Hematopoietic multipotent progenitor cell (in vitro differentiated cells): ENCODE measurements at regions not wholly inside any gene's neighbourhood (a gene's known extent, or its start where the extent isn't known, plus 50 kb on each side); places are given as distances from the start of the nearest gene placed in this dataset.
"Not testable (repeated sequence)": the region's sequence is repeated elsewhere in the genome, so short reads cannot be mapped to it uniquely, and the experiment has no call there.

Source experiments
- DNase-seq, 3 donors: peaks; one replicate each; pipeline ENCODE4 v3.0.0-alpha.2; 2011 to 2015; ENCODE audit warnings: low read depth in 2 of 3, low spot score in 2 of 3

DNA sequence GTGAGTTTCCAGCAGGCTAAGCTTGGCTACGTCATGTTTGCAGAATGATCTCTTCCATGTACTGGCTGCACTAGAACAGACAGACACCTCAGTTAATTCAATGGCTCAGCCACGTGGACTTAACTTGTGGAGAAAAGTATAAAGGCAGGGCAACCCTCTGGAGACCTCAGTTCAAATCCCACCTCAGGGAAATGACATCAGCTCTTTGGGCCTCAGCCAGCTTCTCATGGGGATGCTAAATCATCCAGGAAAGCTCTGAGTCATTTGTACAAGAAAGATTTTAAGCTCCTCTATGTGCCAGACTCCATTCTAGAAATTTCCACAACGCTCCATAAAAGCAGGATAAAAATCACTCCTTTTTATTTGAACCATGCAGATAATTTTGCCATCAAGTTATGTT lies 128.5 kb upstream of the SALL4 start:
- DNase-seq: peak in 2 of 3 donors; percentile 25 to 34

GRCh38 chr20:51928931-51929330 lies 126.6 kb upstream of the SALL4 start:
- no peak for DNase-seq

- DNase-seq: not testable (repeated sequence)
Measured at GRCh38 chr20:51927970-51928369, 125.6 kb upstream of the SALL4 start.

DNA sequence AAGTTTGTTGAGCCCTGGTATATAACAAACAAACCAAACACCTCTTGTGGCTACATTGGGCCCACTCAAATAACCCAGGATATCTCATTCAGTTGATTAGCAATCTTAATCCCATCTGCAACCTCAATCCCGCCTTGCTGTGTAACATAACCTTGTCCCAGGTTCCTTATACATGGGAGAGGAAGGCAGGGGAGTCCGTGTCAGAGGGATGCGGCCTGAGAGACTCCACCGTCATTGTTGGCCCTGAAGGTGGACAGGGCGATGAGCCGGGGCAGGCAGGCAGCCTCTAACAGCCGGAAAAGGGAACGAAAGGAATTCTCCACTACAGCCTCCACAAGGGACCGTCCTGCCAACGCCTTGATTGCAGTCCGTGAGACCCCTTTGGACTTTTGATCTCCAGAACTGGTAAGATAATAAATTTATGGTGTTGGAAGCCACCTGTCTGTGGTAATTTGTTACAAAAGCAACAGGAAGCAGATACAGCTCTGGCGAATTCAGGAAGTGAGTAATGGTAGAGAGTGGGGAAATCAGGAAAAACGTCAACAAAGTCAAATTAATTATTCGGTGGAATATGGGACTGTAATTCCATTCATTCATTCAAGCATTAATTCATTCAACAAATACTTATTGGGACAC lies 124.5 kb upstream of the SALL4 start:
- DNase-seq: peak in 2 of 3 donors; percentile 26 to 37

DNA sequence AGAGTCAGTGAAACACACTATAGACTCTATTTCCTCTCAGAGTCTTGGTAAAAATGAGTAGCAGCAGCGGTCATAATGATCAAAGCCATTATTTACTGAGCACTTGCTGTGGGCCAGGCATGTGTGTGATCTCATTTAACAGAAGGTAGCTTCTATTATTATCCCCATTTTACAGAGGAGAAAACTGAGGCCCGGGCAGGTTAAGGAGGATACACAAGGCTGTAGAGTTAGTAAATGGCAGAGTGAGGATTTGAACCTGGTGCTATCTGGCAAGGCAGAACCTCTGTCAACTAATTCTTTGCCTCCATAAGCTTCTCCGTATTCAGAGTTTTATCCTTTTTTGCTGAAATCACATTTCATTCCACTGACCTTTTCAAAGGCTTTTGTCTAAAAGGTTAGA lies 122.2 kb upstream of the SALL4 start:
- no peak for DNase-seq

GRCh38 chr20:51923633-51924032 lies 121.3 kb upstream of the SALL4 start:
- DNase-seq: no peak

DNA sequence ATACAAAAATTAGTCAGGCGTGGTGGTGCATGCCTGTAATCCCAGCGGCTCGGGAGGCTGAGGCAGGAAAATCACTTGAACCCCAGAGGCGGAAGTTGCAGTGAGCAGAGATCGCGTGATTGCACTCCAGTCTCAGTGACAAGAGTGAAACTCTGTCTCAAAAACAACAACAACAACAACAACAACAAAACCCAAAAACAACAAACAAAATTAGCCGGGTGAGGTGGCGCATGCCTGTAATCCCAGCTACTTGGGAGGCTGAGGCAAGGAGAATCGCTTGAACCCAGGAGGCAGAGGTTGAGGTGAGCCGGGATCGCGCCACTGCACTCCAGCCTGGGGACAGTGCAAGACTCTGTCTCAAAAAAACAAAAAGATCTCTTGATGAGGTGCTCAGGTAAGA lies 120.5 kb upstream of the SALL4 start:
- DNase-seq: not testable (repeated sequence)

GRCh38 chr20:51918561-51918960 lies 116.2 kb upstream of the SALL4 start:
- no peak for DNase-seq

DNA sequence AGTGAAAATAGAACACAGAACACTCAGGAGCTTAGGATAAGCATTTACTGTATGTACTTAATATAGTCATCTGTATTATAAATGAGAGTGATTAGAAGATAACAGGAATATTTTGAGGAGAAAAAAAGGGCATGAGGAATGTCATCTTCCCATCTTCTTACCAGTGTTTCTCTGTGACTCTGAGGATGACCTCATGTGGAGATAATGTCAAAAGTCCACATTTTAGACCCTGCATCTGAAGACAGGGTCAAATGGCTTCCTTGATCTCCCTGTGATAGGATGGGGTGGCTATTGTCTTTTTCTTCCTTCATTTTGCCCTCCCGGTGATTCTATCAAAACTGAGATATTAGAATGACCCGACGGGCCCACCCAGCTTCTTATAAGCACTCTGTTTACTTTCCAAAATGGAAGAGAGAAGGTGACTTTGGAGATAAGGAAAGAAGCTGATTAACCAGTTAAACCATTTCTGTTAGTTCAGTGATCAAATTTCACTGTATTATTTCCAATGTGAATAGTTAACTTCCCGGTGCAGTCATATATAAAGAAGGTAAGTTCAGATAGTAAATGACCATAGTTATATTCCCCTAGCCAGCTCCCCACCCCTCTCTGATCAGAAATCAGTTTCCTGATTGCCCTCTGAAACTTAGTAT lies 115.7 kb upstream of the SALL4 start:
- no peak for DNase-seq

- no peak for DNase-seq
Measured at GRCh38 chr20:51916244-51916643, 113.9 kb upstream of the SALL4 start.

DNA sequence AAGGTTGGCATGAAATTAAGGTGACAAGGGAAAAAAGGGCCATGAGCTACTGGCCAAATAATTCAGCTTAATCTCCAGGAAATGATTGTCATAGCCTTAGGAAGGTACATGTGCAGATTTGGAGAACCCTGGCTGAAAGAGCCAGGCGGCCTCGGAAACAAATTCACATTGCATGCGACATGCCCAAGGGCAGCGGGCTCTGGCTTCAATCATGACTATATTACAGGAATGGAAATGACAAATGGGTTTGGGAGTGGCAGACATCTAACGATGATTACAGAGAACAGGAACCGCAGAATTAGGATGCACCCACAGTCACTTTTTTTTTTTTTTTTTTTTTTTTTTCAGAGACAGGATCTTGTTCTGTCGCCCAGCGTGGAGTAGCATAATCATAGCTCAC lies 112.4 kb upstream of the SALL4 start:
- no peak for DNase-seq

DNA sequence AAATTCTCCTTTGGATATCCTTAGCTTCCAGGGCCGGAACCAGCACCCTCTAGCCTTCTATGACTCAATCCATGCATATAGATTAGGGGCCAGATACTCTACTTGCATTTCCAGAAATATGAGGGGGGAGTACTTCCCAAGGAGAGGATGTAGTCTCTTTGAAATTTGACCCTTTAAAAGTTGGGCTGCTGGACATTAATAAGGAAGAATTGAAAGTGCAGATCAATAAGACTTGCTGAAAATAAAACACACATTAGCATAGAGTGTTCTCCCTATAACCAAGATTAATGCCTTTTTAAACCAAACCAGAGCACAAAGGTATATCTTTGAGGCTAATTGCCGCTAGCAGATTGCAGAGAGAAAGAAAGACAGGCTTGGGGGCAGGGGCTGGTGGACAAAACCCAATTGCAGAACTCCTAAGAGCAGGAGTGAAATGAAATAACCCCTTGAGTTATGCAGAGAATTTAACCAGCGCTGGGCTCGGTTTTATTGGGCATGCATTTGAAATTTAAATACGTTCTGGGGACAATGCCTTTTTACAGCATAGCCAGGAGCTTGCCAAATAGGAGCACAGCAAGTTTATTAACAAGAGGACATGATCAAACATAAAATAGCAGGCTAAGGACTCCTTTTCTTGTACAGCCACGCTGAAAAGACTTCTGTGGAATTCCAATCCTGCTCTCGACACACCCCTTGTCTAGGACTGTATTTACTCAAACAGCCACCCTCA lies 108.2 kb upstream of the SALL4 start:
- no peak for DNase-seq

DNA sequence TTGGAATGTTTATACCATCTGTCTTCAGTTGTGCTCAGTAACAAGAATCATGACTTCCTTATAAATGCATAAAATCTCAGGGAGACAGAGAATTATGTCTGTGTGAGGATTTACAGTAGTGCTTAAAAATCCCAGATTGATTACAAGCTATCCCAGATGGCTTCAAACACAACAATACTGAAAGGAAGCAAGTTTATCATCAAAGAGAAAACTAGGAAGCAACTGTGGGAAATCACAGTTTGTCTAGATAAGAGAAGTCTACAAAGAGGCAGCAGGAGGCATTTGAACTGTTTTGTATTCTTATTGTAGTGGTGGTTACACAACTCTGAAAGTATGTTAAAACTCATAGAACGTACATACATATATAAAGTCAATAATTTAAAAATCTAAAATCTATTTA lies 104.4 kb upstream of the SALL4 start:
- DNase-seq: no peak

- DNase-seq: no peak
Measured at GRCh38 chr20:51906049-51906448, 103.7 kb upstream of the SALL4 start.

DNA sequence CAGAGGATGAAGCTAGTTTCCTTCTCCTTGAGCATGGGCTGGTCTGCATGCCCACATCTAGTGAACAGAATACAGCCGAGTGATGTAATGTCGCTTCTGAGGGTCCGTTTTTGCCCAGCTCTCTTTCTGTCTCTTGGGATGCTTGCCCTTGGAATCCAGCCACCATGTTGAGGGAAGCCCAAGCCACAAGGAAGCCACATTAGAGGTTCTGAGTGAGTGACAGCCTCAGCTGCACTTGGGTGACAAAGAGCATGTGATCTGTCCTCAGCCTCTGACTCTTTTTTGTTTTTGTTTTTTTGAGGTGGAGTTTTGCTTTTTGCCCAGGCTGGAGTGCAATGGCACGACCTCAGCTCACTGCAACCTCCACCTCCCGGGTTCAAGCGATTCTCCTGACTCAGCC lies 100.6 kb upstream of the SALL4 start:
- DNase-seq: no peak

DNA sequence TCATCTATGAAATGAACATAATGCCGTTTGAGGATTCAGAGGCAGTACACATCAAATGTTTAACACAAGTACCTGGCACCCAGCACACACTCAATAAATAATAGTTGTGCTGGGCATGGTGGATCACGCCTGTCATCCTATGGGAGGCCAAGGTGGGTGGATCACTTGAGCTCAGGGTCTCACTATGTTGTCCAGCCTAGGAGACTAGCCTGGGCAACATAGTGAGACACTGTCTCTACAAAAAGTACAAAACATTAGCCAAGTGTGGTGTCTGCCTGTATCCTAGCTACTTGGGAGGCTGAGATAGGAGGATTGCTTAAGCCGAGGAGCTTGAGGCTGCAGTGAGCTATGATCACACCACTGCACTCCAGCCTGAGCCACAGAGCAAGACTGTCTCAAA lies 98.1 kb upstream of the SALL4 start:
- no peak for DNase-seq

GRCh38 chr20:51899674-51900073 lies 97.4 kb upstream of the SALL4 start:
- no peak for DNase-seq

GRCh38 chr20:51898788-51899187 lies 96.5 kb upstream of the SALL4 start:
- DNase-seq: no peak

DNA sequence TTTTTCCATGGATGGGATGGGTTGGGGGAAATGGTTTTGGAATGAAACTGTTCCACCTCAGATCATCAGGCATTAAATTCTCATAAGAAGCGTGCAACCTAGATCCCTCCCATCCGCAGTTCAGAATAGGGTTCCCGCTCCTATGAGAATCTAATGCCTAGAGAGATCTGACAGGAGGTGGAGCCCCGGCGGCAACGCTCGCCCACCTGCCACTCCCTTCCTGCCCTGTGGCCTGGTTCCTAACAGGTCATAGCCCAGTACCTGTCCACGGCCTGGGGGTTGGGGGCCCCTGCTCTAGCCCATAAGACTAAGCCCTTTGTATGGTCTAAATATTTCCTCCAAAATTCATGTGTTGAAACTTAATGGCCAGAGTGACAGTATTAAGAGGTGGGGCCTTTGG lies 92.3 kb upstream of the SALL4 start:
- no peak for DNase-seq

DNA sequence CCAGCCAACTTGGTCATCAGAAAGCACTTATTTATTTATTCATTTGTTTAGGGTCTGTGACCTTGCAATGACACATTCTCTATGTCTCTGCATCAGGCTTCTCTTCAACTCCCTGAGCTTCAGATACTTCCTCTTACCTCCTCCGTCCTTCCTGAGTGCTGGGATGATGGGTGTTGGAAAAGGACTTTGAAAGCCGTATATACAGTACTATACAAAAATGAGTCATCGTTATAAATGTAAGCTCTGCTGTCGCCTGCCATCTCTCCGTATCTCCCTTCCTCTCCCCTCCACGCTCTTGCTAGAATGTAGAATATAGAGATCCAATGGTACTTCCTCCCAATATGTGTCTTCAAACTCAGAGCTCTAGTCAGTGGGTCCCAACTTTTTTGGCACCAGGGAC lies 91.9 kb upstream of the SALL4 start:
- DNase-seq: no peak

DNA sequence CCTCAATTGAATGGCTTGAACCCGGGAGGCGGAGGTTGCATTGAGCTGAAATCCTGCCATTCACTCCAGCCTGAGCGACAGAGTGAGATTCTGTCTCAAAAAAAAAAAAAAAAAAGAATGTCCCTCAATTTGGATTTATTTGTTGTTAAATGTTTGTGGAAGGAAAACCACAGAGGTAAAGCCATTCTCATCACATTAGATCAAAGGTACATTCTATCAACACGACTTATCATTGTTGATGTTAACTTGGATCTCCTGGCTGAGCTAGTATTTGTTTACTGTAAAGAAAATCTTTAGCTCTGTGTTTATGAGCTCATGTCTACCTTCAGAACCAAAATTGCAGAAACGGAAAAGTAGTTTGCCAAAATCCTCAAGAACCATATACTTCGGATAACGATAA lies 91.4 kb upstream of the SALL4 start:
- no peak for DNase-seq

DNA sequence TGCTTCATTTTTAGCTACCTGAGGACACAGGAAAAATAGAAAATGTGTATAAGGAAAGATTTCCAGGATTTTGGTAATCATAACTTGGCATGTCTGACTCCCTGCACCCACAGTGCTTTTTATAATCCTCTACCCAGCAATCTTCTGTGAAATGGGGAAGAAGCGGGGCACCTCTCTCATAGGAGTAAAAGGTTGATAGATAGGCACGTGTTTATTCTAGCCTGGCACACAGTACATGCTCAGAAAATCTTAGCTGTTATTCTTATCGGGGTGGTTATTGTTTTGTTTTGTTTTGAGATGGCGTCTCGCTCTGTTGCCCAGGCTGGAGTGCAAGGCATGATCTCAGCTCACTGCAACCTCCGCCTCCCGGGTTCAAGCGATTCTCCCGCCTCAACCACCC lies 87.7 kb upstream of the SALL4 start:
- DNase-seq: no peak
